ENCODE measurements at regions not wholly inside any gene's neighbourhood (a gene's known extent, or its start where the extent isn't known, plus 50 kb on each side); places are given as distances from the start of the nearest gene placed in this dataset.

DNA sequence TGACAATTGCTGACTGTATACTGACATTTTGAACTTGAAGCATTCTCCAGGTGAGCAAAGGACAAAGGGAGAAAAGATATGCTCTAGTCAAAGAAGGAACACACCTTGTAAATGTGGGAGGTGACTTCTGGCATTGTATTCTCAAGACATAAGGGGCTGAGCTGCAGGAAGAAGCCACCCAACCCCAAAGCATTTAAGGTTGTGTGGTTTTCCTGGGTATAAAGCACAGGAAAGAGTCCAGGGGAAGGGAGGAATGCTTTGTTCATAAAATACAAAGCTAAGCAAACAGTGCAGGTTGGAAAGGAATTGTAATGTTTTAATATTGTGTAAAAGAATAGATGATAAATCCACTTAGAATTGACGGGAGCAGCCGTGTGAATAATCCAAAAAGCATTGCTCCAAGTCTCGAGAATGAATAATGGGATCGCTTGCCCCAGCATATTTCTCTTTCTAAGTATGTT lies 102.4 kb upstream of the LRIG1 start:
- Histone ChIP-seq H3K4me1 (no peaks in the 10 kb centered on the region), H3K9me3 (no peaks in the 10 kb centered on the region), H3K36me3 (no peaks in the 10 kb centered on the region), H3K27ac (no peak overlapping the region), H3K27me3 (no peaks in the 10 kb centered on the region), H3K4me3 (no peak overlapping the region)
- DNase-seq (ENCODE audit: low spot score) = no peak
- TF ChIP-seq, protein P1, sequence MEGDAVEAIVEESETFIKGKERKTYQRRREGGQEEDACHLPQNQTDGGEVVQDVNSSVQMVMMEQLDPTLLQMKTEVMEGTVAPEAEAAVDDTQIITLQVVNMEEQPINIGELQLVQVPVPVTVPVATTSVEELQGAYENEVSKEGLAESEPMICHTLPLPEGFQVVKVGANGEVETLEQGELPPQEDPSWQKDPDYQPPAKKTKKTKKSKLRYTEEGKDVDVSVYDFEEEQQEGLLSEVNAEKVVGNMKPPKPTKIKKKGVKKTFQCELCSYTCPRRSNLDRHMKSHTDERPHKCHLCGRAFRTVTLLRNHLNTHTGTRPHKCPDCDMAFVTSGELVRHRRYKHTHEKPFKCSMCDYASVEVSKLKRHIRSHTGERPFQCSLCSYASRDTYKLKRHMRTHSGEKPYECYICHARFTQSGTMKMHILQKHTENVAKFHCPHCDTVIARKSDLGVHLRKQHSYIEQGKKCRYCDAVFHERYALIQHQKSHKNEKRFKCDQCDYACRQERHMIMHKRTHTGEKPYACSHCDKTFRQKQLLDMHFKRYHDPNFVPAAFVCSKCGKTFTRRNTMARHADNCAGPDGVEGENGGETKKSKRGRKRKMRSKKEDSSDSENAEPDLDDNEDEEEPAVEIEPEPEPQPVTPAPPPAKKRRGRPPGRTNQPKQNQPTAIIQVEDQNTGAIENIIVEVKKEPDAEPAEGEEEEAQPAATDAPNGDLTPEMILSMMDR (IDR thresholded peaks at IDR 0.05) = no peak

DNA sequence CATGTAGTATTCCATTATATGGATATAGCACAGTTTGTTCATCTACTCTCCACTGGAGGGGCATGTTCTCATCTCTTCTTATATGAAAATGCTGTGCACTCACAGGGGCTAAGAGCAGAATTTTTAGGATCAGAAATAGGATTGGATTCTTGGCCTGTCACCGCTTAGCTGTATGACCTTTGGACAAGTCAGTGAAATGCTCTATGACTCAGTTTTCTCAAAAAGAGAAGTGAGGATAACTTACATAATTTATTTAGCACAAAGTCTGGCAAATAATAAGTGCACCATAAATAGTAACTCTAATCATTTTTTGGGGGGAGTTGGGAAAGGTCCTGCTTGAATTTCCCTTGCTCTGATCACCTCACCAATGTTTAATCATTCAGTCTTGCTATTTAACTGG lies 103.7 kb upstream of the LRIG1 start:
- Histone ChIP-seq H3K9me3 (no peaks in the 10 kb centered on the region), H3K27ac (no peak overlapping the region), H3K4me3 (no peak overlapping the region), H3K36me3 (no peaks in the 10 kb centered on the region), H3K27me3 (no peaks in the 10 kb centered on the region), H3K4me1 (no peaks in the 10 kb centered on the region)
- TF ChIP-seq, protein P1 (IDR thresholded peaks at IDR 0.05) = no peak
- no peak for DNase-seq (ENCODE audit: low spot score)

DNA sequence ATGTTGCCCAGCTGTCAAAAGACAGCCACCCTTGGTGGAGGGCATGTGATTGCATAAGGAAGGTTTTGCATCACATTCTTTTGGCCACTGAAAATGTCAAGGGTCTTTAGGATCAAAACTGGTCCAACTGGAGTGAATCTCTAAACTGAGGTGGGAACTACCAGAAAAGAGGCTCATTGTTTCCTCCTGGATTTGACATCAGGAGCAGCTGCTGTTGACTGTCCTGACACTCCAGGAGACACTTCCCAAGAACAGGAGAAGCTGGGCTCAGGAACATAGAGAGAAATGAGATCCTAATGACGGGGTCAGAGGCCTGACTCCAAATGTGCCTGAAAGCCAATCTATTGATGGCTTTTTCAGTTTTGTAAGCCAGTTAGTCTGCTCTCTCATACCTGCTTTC lies 105.3 kb upstream of the LRIG1 start:
- no peaks in the 10 kb centered on the region for H3K4me1 ChIP-seq
- TF ChIP-seq, protein P1 (IDR thresholded peaks at IDR 0.05) = no peak
- H3K4me3 ChIP-seq = no peak overlapping the region
- no peaks in the 10 kb centered on the region for H3K36me3 ChIP-seq
- H3K27ac ChIP-seq = no peak overlapping the region
- no peak for DNase-seq (ENCODE audit: low spot score)
- no peaks in the 10 kb centered on the region for H3K9me3 ChIP-seq
- H3K27me3 ChIP-seq = no peaks in the 10 kb centered on the region

DNA sequence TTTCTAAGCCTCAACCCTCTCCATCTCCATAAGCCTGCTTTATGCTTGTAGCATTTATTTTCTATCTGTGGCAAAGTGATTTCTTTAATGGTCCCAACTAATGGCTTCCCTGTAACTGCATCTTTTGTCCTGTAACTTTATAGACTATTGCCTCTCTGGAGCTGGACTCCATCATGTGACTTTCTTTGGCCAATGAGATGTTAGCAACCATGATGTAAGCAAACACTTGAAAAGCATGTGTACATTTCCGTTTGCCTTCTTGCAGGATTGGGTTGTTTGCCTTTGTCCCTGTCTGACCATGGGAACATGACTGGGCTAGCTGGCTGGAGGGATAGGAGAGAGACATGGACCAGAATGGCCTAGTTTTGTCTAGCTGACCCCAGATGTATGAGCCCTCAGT lies 106.0 kb upstream of the LRIG1 start:
- TF ChIP-seq, protein P1 (IDR thresholded peaks at IDR 0.05) = no peak
- H3K9me3 ChIP-seq = no peaks in the 10 kb centered on the region
- no peaks in the 10 kb centered on the region for H3K4me1 ChIP-seq
- H3K27ac ChIP-seq = no peak overlapping the region
- no peak overlapping the region for H3K4me3 ChIP-seq
- H3K27me3 ChIP-seq = no peaks in the 10 kb centered on the region
- no peaks in the 10 kb centered on the region for H3K36me3 ChIP-seq
- no peak for DNase-seq (ENCODE audit: low spot score)

DNA sequence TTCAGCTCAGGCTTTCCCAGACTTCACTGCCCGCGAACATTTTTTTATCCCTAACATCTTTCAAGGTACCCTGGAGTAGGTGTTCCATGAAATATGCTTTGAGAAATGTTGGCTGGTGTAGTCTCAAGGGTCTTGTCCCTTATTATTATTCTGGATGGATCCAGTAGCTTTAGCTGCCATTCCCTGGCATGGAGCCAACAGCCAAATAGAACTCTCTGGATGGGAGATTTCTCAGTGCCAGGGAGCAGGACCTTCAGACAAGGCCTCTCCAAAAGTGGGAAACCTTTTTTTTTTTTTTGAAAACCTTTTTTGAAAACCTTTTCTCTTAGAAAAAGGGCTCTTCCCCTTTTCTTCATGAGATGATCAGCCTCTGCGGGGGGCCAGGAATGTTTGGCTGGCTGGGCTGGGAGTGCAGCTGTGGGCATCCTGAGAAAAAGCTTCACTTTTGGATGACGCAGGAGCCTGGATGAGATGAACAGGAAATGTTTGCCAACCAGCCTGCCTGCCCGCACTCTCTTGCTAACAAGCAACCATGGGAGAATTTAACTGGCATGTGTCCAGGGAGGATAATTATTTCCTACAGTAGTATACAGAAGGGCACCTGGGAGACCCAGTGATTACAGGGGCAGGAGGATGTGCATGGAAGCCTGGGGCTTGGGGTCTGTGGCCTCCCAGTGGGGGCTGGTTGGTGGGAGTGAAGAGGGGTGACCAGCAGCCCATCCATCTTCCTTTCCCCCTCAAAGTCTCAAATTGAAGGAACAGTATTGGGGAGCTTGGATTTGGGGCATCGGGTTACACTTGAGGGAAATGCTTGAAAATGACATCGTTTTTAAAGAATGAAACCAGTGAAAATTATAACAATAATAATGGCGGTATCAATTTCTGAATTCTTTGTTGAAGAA lies 109.1 kb upstream of the LRIG1 start:
- DNase-seq (ENCODE audit: low spot score) = no peak
- Histone ChIP-seq H3K9me3 (no peaks in the 10 kb centered on the region), H3K4me3 (no peak overlapping the region), H3K36me3 (no peaks in the 10 kb centered on the region), H3K27ac (no peak overlapping the region), H3K27me3 (no peaks in the 10 kb centered on the region), H3K4me1 (no peaks in the 10 kb centered on the region)
- TF ChIP-seq, protein P1 (IDR thresholded peaks at IDR 0.05) = no peak

DNA sequence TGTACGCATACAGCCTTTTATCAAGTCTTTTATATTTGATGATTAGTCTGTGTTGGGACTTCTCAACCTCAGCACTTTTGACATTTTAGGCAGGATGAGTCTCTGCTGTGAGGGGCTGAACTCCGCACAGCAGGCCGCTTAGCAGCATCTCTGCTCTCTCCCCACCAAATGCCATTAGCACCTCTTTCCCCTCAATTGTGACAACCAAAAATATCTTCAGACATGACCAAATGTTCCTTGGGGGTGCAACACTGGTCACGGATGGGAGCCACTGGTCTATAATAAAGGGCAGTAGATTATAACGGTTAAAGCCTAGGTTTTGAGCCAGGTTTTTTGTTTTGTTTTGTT lies 109.7 kb upstream of the LRIG1 start:
- no peaks in the 10 kb centered on the region for H3K4me1 ChIP-seq
- H3K4me3 ChIP-seq = no peak overlapping the region
- DNase-seq (ENCODE audit: low spot score) = no peak
- TF ChIP-seq, protein P1 (IDR thresholded peaks at IDR 0.05) = no peak
- no peaks in the 10 kb centered on the region for H3K36me3 ChIP-seq
- H3K27ac ChIP-seq = no peak overlapping the region
- H3K9me3 ChIP-seq = no peaks in the 10 kb centered on the region
- no peaks in the 10 kb centered on the region for H3K27me3 ChIP-seq
